IMR-90 (cell line): ENCODE measurements at regions not wholly inside any gene's neighbourhood (a gene's known extent, or its start where the extent isn't known, plus 50 kb on each side); places are given as distances from the start of the nearest gene placed in this dataset.

Experiments
- ATAC-seq: fragments of 200-7000 bp; cut with Tn5 transposase; 2 replicates; pipeline ENCODE4 v1.9.1; 2020; ENCODE audit warnings: low read depth, mild to moderate bottlenecking, moderate library complexity
- BruUV-seq: library from RNA; stranded (reverse); fragments of 400-500 nt; replicated peaks from 2 replicates; lab custom pipeline; 2021; lab: Mats Ljungman, UMichigan
- CTCF ChIA-PET: fragments of 300-600 bp; formaldehyde crosslinking; extraction: SDS; loops from one replicate; lab custom pipeline; 2021; ENCODE audit warnings: antibody characterized with exemption; lab: Yijun Ruan, JAX
- POLR2A ChIA-PET: fragments of 300-600 bp; sonication (Branson Sonifier 250); formaldehyde crosslinking; loops from one replicate; lab custom pipeline; 2022; ENCODE audit warnings: antibody characterized with exemption; ENCODE audit not compliant: unreplicated experiment; lab: Charles Lee
- DNase-seq: peaks from one replicate; pipeline ENCODE4 v3.0.0; 2013
- H2AFZ ChIP-seq: replicated peaks from 2 replicates; pipeline ENCODE3; 2013; ENCODE audit warnings: low read length, mild to moderate bottlenecking; ENCODE audit not compliant: poor library complexity
- H2AK5ac ChIP-seq: 2 replicates; pipeline ENCODE4 v1.6.1; 2013; ENCODE audit warnings: low read depth, low read length, inconsistent platforms
- H2AK9ac ChIP-seq: replicated peaks from 2 replicates; pipeline ENCODE3; 2013; ENCODE audit warnings: mild to moderate bottlenecking, low read depth, low read length, moderate library complexity; ENCODE audit not compliant: poor library complexity
- H2BK120ac ChIP-seq: 2 replicates; pipeline ENCODE4 v1.6.1; 2013; ENCODE audit warnings: low read depth, low read length, inconsistent platforms
- H2BK15ac ChIP-seq: 3 replicates; pipeline ENCODE4 v1.6.1; 2013; ENCODE audit warnings: low read depth, low read length, inconsistent platforms
- H2BK20ac ChIP-seq: 2 replicates; pipeline ENCODE4 v1.6.1; 2013; ENCODE audit warnings: low read depth, mild to moderate bottlenecking, inconsistent platforms, low read length, moderate library complexity
- H2BK5ac ChIP-seq: 2 replicates; pipeline ENCODE4 v1.6.1; 2013; ENCODE audit warnings: mild to moderate bottlenecking, low read depth, low read length, inconsistent platforms; ENCODE audit not compliant: poor library complexity, severe bottlenecking
- H3K14ac ChIP-seq: replicated peaks from 2 replicates; pipeline ENCODE4 v1.6.1; 2013; ENCODE audit warnings: low read depth, low read length, inconsistent platforms
- H3K18ac ChIP-seq: 2 replicates; pipeline ENCODE4 v1.6.1; 2013; ENCODE audit warnings: low read depth, low read length, control low read depth
- H3K23ac ChIP-seq: 2 replicates; pipeline ENCODE4 v1.6.1; 2013; ENCODE audit warnings: low read depth, low read length, inconsistent platforms
- H3K27ac ChIP-seq: 2 replicates; pipeline ENCODE4 v1.5.1; 2013; ENCODE audit warnings: mild to moderate bottlenecking, control low read depth, low read length; ENCODE audit not compliant: insufficient read depth
- H3K27me3 ChIP-seq: 2 replicates; pipeline ENCODE4 v1.6.1; 2013; ENCODE audit warnings: low read length; ENCODE audit not compliant: control insufficient read depth, insufficient read depth
- H3K36me3 ChIP-seq: 2 replicates; pipeline ENCODE4 v1.6.1; 2013; ENCODE audit warnings: low read length, mixed read lengths; ENCODE audit not compliant: control insufficient read depth, insufficient read depth
- H3K4ac ChIP-seq: 2 replicates; pipeline ENCODE4 v1.6.1; 2013; ENCODE audit warnings: low read depth, low read length, inconsistent platforms
- H3K4me1 ChIP-seq: 2 replicates; pipeline ENCODE4 v1.6.1; 2013; ENCODE audit warnings: low read length, mixed read lengths; ENCODE audit not compliant: control insufficient read depth, insufficient read depth
- H3K4me2 ChIP-seq: 2 replicates; pipeline ENCODE4 v1.6.1; 2013; ENCODE audit warnings: low read depth, mild to moderate bottlenecking, control low read depth, low read length, moderate library complexity
- H3K4me3 ChIP-seq: 2 replicates; pipeline ENCODE4 v1.5.1; 2013; ENCODE audit warnings: low read depth, mild to moderate bottlenecking, control low read depth, low read length, moderate library complexity; ENCODE audit not compliant: insufficient read depth
- H3K56ac ChIP-seq: 2 replicates; pipeline ENCODE4 v1.6.1; 2013; ENCODE audit warnings: low read length, inconsistent platforms; ENCODE audit not compliant: insufficient read depth; ENCODE audit errors: extremely low read depth
- H3K79me1 ChIP-seq, 2 experiments: 2 replicates each; pipeline ENCODE4 v1.6.1; 2013; ENCODE audit warnings: low read length in 2 of 2, inconsistent platforms in 1 of 2, low read depth in 1 of 2
- H3K9ac ChIP-seq: 2 replicates; pipeline ENCODE4 v1.6.1; 2013; ENCODE audit warnings: low read depth, low read length, control low read depth
- H3K9me1 ChIP-seq: 2 replicates; pipeline ENCODE4 v1.6.1; 2013; ENCODE audit warnings: low read length, inconsistent platforms; ENCODE audit not compliant: insufficient read depth
- H3K9me3 ChIP-seq: 2 replicates; pipeline ENCODE4 v1.6.1; 2013; ENCODE audit warnings: low read length; ENCODE audit not compliant: control insufficient read depth, insufficient read depth
- H4K20me1 ChIP-seq: 2 replicates; pipeline ENCODE4 v1.6.1; 2013; ENCODE audit warnings: low read length, inconsistent platforms; ENCODE audit not compliant: insufficient read depth
- H4K5ac ChIP-seq: 2 replicates; pipeline ENCODE4 v1.6.1; 2013; ENCODE audit warnings: mild to moderate bottlenecking, low read depth, low read length, control low read depth
- H4K8ac ChIP-seq, 2 experiments: 2 replicates each; pipeline ENCODE4 v1.6.1; 2013; ENCODE audit warnings: low read depth in 2 of 2, low read length in 2 of 2, control low read depth in 1 of 2, inconsistent platforms in 1 of 2
- H4K91ac ChIP-seq: 2 replicates; pipeline ENCODE4 v1.6.1; 2013; ENCODE audit warnings: low read depth, low read length, inconsistent platforms; ENCODE audit not compliant: insufficient read depth
- BHLHE40 ChIP-seq: fragments of 150-350 bp; IDR thresholded peaks from 2 replicates; pipeline ENCODE4 v1.6.1; 2016; ENCODE audit warnings: mild to moderate bottlenecking, low read depth, low read length
- CEBPB ChIP-seq: IDR thresholded peaks from 2 replicates; pipeline ENCODE4 v1.6.1; 2012; ENCODE audit warnings: low read depth, low read length, improper control_type of control experiment
- CHD1 ChIP-seq: IDR thresholded peaks from 2 replicates; pipeline ENCODE4 v1.6.1; 2012; ENCODE audit warnings: low read depth, low read length, improper control_type of control experiment
- FOS ChIP-seq: fragments of 150-350 bp; IDR thresholded peaks from 2 replicates; pipeline ENCODE4 v1.6.1; 2016; ENCODE audit warnings: low read depth, low read length
- MAFK ChIP-seq: IDR thresholded peaks from 2 replicates; pipeline ENCODE4 v1.6.1; 2012; ENCODE audit warnings: low read depth, low read length, improper control_type of control experiment
- MAZ ChIP-seq: IDR thresholded peaks from 2 replicates; pipeline ENCODE4 v1.6.1; 2012; ENCODE audit warnings: low read depth, mild to moderate bottlenecking, low read length, improper control_type of control experiment, moderate library complexity, borderline replicate concordance
- MXI1 ChIP-seq: IDR thresholded peaks from 2 replicates; pipeline ENCODE4 v1.6.1; 2012; ENCODE audit warnings: low read depth, mild to moderate bottlenecking, low read length, moderate library complexity, borderline replicate concordance
- NFE2L2 ChIP-seq: fragments of 150-350 bp; IDR thresholded peaks from 2 replicates; pipeline ENCODE4 v1.6.1; 2016; ENCODE audit warnings: low read depth, mild to moderate bottlenecking, low read length
- POLR2A ChIP-seq: IDR thresholded peaks from 2 replicates; pipeline ENCODE4 v1.6.1; 2012; ENCODE audit warnings: mild to moderate bottlenecking, low read depth, low read length
- RAD21 ChIP-seq: IDR thresholded peaks from 2 replicates; pipeline ENCODE4 v1.6.1; 2012; ENCODE audit warnings: low read length, improper control_type of control experiment
- RCOR1 ChIP-seq: IDR thresholded peaks from 2 replicates; pipeline ENCODE4 v1.6.1; 2012; ENCODE audit warnings: mild to moderate bottlenecking, low read length, improper control_type of control experiment; ENCODE audit not compliant: insufficient replicate concordance
- RFX5 ChIP-seq: IDR thresholded peaks from 2 replicates; pipeline ENCODE4 v1.8.0; 2012; ENCODE audit warnings: low read depth, mild to moderate bottlenecking, low read length, moderate library complexity
- SMC3 ChIP-seq: fragments of 150-350 bp; IDR thresholded peaks from 2 replicates; pipeline ENCODE4 v1.6.1; 2016; ENCODE audit warnings: low read depth, mild to moderate bottlenecking, antibody characterized with exemption, low read length, moderate library complexity
- WGBS, 2 experiments: methylation state at CpG; one replicate each; pipeline versions ENCODE4 v1.1.5 to v1.1.7; 2013; ENCODE audit warnings: missing lambda C conversion rate in 2 of 2; ENCODE audit not compliant: insufficient read length in 1 of 2; ENCODE audit errors: extremely low coverage in 2 of 2; 5-methylcytosine and 5-hydroxymethylcytosine counted together
- dilution Hi-C: fragments of 300-500 bp; cut with HindIII; formaldehyde crosslinking; loops from one replicate; pipeline ENCODE4 v1.14.3; 2018; ENCODE audit warnings: low sequenced_read_pairs; ENCODE audit not compliant: unreplicated experiment
- in situ Hi-C: fragments of 300-500 bp; cut with MboI; formaldehyde crosslinking; loops from 3 replicates; pipeline ENCODE4 v1.14.3; 2019; ENCODE audit warnings: low sequenced_read_pairs, inconsistent platforms, mixed read lengths
- intact Hi-C: fragments of 100-400 bp; cut with micrococcal nuclease; formaldehyde crosslinking; loops from 2 replicates; pipeline ENCODE4 v1.10.0; 2022
- TF ChIP-seq, protein P1 (sequence below): fragments of 150-350 bp; IDR thresholded peaks from 2 replicates; pipeline ENCODE4 v1.6.1; 2016; ENCODE audit warnings: low read depth, mild to moderate bottlenecking, low read length, moderate library complexity, borderline replicate concordance
- TF ChIP-seq, protein P2 (sequence below): conservative IDR thresholded peaks from 2 replicates; pipeline ENCODE4 v1.5.1; 2012; ENCODE audit warnings: mild to moderate bottlenecking, low read depth, low read length, improper control_type of control experiment
- TF ChIP-seq, protein P3 (sequence below): fragments of 150-350 bp; IDR thresholded peaks from 2 replicates; pipeline ENCODE4 v1.6.1; 2017; ENCODE audit warnings: mild to moderate bottlenecking, antibody characterized with exemption, low read length, low read depth

DNA sequence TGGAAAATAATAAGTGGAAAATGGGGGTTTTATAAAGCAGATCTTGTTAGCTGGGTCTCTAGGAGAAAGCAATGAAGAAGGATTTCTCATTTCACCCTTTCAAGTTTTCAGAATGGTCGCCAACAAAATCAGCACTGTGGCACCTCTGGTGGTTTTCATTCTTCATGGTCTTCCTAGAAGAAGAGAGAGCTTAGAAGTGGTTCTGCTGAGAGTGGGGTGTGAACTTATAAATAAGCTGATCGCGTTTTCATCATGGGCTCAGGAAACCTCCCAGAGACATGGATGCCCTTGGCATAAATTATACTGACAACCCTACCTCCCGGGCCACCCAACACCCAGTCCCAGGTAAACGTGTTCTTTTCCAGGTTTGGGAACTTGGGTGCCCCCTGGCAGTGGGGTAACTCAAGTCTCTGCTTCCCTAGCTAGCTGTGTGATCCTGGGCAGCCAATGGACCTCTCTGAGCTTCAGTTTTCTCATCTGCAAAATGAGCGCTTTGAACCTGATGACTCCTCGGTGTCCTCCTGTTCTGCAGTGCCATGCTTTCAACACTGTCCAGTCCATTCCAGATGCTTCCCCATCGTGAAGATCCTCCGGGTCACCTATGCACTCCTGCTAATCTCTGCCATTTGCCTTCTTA, 72.6 kb upstream of the GRAMD1B start:
- ATAC-seq (no peak), DNase-seq (no peak)
- Histone ChIP-seq H2BK15ac (no peak overlapping the region), H3K4me2 (peak overlapping the region; percentile 64; the same call in 1 of the 2 replicates), H3K79me1 (no peaks in the 10 kb centered on the region), H2BK120ac (no peak overlapping the region), H3K56ac (no peak overlapping the region), H3K18ac (no peak overlapping the region), H3K9ac (no peak overlapping the region), H3K14ac (no peak overlapping the region), H3K4ac (no peak overlapping the region), H2BK20ac (no peak overlapping the region), H4K5ac (no peak overlapping the region), H3K27me3 (peaks cover 67% of the 10 kb centered on the region), H3K36me3 (no peaks in the 10 kb centered on the region), H2AK5ac (no peak overlapping the region), H3K27ac (no peak overlapping the region), H2AFZ (no peak overlapping the region), H3K23ac (no peak overlapping the region), H2BK5ac (no peak overlapping the region), H4K91ac (no peak overlapping the region), H3K9me3 (no peaks in the 10 kb centered on the region), H2AK9ac (no peak overlapping the region), H4K8ac (no peak overlapping the region), H3K4me3 (no peak overlapping the region), H4K20me1 (no peaks in the 10 kb centered on the region), H3K4me1 (no peaks in the 10 kb centered on the region; the same call in 1 of the 2 replicates), H3K9me1 (no peaks in the 10 kb centered on the region)
- intact Hi-C loops (no loop called here), in situ Hi-C loops (no loop called here), dilution Hi-C loops (no loop called here)
- ChIA-PET CTCF (interaction anchor here (0.6 kb wide), 1 partner anchor 57 kb away, joined by 6 read pairs; no protein-coding TSS in a partner anchor), POLR2A (no interaction called here)
- BruUV-seq = no TSS peak
- no peak for TF ChIP-seq CHD1
- TF ChIP-seq CEBPB = no peak
- TF ChIP-seq, protein P1, sequence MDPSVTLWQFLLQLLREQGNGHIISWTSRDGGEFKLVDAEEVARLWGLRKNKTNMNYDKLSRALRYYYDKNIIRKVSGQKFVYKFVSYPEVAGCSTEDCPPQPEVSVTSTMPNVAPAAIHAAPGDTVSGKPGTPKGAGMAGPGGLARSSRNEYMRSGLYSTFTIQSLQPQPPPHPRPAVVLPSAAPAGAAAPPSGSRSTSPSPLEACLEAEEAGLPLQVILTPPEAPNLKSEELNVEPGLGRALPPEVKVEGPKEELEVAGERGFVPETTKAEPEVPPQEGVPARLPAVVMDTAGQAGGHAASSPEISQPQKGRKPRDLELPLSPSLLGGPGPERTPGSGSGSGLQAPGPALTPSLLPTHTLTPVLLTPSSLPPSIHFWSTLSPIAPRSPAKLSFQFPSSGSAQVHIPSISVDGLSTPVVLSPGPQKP = no peak
- no peak for TF ChIP-seq MAZ
- no peak for TF ChIP-seq POLR2A
- no peak for TF ChIP-seq NFE2L2
- no peak for TF ChIP-seq MAFK
- no peak for TF ChIP-seq BHLHE40
- TF ChIP-seq MXI1 = no peak
- TF ChIP-seq SMC3 = no peak
- TF ChIP-seq RAD21 = no peak
- no peak for TF ChIP-seq RFX5
- TF ChIP-seq, protein P2, sequence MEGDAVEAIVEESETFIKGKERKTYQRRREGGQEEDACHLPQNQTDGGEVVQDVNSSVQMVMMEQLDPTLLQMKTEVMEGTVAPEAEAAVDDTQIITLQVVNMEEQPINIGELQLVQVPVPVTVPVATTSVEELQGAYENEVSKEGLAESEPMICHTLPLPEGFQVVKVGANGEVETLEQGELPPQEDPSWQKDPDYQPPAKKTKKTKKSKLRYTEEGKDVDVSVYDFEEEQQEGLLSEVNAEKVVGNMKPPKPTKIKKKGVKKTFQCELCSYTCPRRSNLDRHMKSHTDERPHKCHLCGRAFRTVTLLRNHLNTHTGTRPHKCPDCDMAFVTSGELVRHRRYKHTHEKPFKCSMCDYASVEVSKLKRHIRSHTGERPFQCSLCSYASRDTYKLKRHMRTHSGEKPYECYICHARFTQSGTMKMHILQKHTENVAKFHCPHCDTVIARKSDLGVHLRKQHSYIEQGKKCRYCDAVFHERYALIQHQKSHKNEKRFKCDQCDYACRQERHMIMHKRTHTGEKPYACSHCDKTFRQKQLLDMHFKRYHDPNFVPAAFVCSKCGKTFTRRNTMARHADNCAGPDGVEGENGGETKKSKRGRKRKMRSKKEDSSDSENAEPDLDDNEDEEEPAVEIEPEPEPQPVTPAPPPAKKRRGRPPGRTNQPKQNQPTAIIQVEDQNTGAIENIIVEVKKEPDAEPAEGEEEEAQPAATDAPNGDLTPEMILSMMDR = no peak
- TF ChIP-seq, protein P3, sequence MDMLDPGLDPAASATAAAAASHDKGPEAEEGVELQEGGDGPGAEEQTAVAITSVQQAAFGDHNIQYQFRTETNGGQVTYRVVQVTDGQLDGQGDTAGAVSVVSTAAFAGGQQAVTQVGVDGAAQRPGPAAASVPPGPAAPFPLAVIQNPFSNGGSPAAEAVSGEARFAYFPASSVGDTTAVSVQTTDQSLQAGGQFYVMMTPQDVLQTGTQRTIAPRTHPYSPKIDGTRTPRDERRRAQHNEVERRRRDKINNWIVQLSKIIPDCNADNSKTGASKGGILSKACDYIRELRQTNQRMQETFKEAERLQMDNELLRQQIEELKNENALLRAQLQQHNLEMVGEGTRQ = no peak
- no peak for TF ChIP-seq RCOR1
- TF ChIP-seq FOS = no peak
- WGBS, 2 experiments = 66% methylated on average over 2 of the region's 9 CpGs; no CpG with 5 or more reads in 1 of the 2 experiments
